HG02763 (cell line): ENCODE measurements at regions not wholly inside any gene's neighbourhood (a gene's known extent, or its start where the extent isn't known, plus 50 kb on each side); places are given as distances from the start of the nearest gene placed in this dataset.

ENCODE experiments used
- ATAC-seq: cut with Tn5 transposase; IDR thresholded peaks from one replicate; pipeline ENCODE4 v1.9.1; 2021; ENCODE audit warnings: mild to moderate bottlenecking, moderate library complexity; ENCODE audit not compliant: unreplicated experiment

- no peak for ATAC-seq
These were observed 240.8 kb downstream of the NHLRC3 start for GRCh38 chr13:39279077-39279476.

- no peak for ATAC-seq
These were observed 243.4 kb downstream of the NHLRC3 start for GRCh38 chr13:39281539-39282150.

- ATAC-seq, result peak; percentile 99
These were observed 244.2 kb downstream of the NHLRC3 start for GRCh38 chr13:39282400-39282972.

- ATAC-seq, result no peak
These were observed 244.8 kb downstream of the NHLRC3 start for GRCh38 chr13:39283072-39283471.

GRCh38 chr13:39284801-39285388, 246.6 kb downstream of the NHLRC3 start:
- ATAC-seq, result no peak
